COLO668 (cell line): ENCODE measurements at regions not wholly inside any gene's neighbourhood (a gene's known extent, or its start where the extent isn't known, plus 50 kb on each side); places are given as distances from the start of the nearest gene placed in this dataset.

ENCODE experiments used
- DNase-seq: peaks from one replicate; lab custom pipeline; 2025; ENCODE audit not compliant: unreplicated experiment; lab: John Stamatoyannopoulos, UW

DNA sequence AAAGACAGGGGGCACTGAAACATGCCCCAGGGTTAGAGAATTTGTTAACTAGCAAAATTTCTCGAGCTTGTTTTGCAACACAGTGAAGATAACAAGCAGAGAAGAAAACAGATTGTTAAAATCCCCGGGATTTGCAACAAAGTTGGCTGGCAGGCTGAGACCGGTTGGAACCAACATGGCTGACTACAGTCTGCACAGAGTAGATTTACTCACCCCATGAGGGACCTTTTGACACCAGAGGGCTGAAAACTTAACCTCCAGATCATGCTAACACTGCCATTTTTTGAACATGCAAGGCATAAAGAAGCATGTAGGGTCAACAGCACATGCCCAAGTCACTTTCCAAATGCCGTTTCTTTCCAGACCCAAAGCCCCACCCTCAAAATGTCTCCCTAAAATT is 95.2 kb upstream of the TMEM26 start:
- no peak for DNase-seq

DNA sequence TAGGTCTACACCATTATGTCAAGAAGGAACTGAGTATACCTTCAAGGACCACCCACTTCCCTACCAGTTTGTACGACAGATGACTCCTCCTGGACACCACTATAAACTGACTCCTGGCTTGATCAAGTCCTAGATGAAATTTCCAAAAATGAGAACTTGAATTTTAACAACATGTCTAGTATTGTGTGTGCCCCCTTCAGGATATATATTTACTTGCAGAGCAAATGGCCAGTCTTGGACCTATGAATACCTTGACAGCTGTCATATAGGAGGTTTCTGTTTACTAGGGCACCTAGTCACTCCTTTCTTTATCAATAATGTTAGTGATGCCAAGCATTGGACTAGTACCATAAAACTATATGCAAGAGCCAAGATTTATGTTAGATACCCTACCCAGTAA is 94.1 kb upstream of the TMEM26 start:
- no peak for DNase-seq

DNA sequence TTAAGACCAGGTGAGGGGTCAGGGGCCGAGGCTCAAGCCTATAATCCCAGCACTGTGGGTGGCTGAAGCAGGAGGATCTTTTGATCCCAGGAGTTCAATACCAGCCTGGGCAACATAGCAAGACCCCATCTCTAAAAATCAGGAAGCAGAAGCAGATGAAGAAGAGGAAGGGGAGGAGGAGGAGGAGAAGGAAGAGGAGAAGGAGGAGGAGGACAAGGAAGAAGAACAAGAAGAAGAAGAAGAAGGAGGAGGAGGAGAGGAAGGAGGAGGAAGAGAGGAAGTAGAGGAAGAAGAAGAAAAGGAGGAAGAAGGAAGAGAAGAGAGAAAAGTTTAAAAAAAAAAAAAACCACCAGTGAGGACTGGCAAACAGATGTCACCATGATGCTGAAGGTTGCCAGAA is 92.0 kb upstream of the TMEM26 start:
- DNase-seq, result no peak

DNA sequence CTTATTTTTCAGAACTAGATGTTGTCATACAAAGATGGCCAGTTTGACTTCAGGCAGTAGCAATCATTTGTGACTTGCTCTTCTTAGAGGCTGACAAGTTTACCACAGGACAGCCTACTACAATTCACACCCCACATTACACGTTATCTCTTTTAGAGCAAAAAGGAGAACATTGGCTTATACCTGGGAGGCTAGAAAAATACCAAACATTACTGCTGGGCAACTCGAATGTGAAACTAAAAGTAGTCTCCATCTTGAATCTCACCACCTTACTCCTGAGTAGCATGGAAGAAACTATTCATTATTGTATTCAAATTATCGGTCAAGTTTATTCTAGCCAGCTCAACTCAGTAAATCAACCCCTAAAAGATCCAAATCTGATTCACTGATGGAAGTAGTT is 90.7 kb upstream of the TMEM26 start:
- DNase-seq, result no peak

DNA sequence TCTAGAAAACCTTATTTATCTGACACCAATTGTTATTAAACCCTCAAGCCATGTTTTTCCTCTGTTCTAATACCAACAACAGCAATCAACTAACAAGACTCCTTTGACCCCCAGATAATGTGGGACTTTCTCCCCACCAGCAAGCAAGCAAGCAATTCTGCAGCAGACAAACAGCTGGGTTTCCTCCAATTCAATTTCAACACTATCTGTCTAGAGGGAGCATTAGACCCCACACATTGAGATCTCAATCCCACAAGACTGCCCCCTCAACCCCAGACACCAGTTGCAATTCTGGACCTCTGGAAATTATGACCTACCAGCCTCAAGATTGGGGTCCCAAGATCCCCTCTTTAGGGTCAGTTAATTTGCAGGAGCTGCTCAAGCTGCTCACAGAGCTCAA is 89.4 kb upstream of the TMEM26 start:
- DNase-seq, result no peak

DNA sequence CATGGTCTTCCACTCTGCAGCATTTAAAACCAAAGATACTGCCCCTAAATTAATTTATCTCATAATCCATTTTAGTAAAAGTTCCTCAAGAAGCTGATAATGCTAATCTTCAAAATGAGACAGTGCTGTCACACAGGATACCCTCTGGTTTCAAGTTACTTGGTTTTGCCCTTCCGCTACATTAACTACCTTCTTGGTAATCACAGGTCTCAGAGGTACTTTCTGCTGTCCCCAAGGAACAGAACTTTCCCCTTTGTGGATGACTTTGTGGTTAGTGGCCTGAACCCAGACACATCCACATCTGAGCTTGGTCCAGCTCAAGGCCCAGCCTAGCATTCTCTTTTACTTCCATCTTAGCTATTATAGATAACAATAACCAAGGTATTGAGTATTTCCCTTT is 88.8 kb upstream of the TMEM26 start:
- DNase-seq, result no peak

DNA sequence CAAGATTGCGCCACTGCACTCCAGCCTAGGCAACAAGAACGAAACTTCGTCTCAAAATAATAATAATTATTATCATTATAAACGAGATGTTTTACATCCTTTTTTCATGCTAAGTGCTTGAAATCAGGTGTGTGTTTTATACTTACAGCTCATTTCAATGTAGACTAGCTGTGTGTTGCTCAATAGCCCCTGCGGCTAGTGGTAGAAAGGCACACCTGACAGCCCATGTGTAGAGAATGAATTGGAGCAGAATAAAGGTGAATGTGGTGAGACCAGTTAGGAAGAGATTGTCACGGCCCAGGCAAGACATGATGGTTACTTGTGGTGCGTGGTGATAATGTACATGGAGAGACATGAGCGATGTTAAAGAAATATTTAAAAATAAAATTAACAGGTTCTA is 86.7 kb upstream of the TMEM26 start:
- no peak for DNase-seq

DNA sequence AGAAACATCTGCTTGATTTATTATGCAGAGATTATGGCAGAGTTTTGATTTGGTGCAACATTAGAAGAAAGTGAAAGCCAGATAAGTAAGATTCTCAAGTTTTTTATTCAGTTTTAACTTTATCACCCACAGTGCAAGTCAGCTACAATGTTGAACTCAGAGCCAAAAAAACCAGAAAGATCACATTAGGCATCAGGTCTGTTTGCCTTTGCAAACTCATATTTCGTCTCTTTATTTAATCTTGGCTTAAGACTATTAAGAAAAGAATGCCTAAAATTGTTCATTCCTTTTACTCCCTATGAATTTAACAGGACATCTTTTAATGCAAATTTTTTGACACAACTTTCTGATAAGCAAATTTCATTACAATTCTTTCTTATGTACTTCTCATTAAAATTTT is 76.0 kb upstream of the TMEM26 start:
- no peak for DNase-seq

DNA sequence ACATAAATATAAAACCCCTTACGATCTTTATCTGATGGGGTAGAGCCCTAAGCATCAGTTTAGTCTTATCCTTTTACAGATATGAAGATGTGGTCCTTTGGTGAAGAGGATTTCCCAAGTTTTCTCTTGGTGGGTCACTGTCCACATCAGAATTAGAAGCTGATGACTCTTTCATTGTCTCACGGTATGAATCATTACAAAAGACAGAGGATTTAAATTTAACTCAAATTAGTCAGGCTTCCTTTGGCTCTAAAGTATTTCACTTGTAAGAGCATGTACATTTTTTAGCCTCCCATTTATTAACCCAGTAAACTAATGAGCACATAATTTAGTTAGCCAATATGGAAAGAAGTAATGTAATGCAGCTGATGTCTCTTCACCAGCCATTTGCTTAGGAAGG is 49.9 kb upstream of the TMEM26 start:
- no peak for DNase-seq
